Pancreas (tissue), 10 donors: ENCODE measurements at regions not wholly inside any gene's neighbourhood (a gene's known extent, or its start where the extent isn't known, plus 50 kb on each side); places are given as distances from the start of the nearest gene placed in this dataset.
A peak's percentile ranks its signal among the peaks of the same experiment; 100 is the strongest.

Experiments
- ATAC-seq, 4 donors: fragments of 200-7000 bp; cut with Tn5 transposase; one replicate each; pipeline versions ENCODE4 v1.8.0 to v1.9.1; 2020; ENCODE audit warnings: mild to moderate bottlenecking in 4 of 4, moderate library complexity in 4 of 4
- DNase-seq, 6 donors: peaks; one replicate each; pipeline ENCODE4 v3.0.0-alpha.2; 2020
- FAIRE-seq: peaks from 2 replicates; lab custom pipeline; 2012; peaks lifted over from hg19 to GRCh38; lab: Jason Lieb, UNC
- H3K27ac ChIP-seq, 4 donors: fragments of 200-600 bp; sonication (generic); 1 replicate in 3 of 4; 2 replicates in 1 of 4; pipeline versions ENCODE4 v1.5.0 to v1.8.0; 2020
- H3K27me3 ChIP-seq, 4 donors: fragments of 200-600 bp; one replicate each; pipeline ENCODE4 v1.8.0; 2021
- H3K36me3 ChIP-seq, 3 donors: fragments of 200-600 bp; sonication (generic) in 1 of 3; one replicate each; pipeline versions ENCODE4 v1.5.0 to v1.8.0; 2020 to 2021
- H3K4me1 ChIP-seq, 3 donors: fragments of 200-600 bp; one replicate each; pipeline ENCODE4 v1.8.0; 2021
- H3K4me3 ChIP-seq, 4 donors: fragments of 200-600 bp; sonication (generic) in 2 of 4; one replicate each; pipeline versions ENCODE4 v1.5.0 to v1.8.0; 2020 to 2021
- H3K9me3 ChIP-seq, 4 donors: fragments of 200-600 bp; one replicate each; pipeline ENCODE4 v1.8.0; 2021
- CTCF ChIP-seq, 4 donors: fragments of 200-600 bp; sonication (generic) in 3 of 4; IDR thresholded peaks; one replicate each; pipeline versions ENCODE4 v1.5.0 to v1.8.0; 2021; ENCODE audit warnings: antibody characterized with exemption in 4 of 4
- WGBS, 2 donors: extraction: QIAGEN DNeasy Blood & Tissue Kit; methylation state at CpG; one replicate each; pipeline ENCODE4 v1.1.7; 2013; 5-methylcytosine and 5-hydroxymethylcytosine counted together
- intact Hi-C, 3 donors: fragments of 100-400 bp; cut with DNase I; formaldehyde crosslinking; loops; one replicate each; pipeline versions ENCODE4 v1.11.1 to v1.14.2; 2022
- donor health status: healthy with polysubstance abuse.
- donor health status: DM: no; HTN: no; CAD: no; lungs with moderate emphysema.
- donor health status: DM: no; HTN: no; CAD: no.
- donor health status: control.
- donor health status: control.
- donor health status: Bipolar disorder and iron deficiency.
- donor health status: DM: yes; HTN: yes; CAD: no.
- donor health status: DM: no; HTN: no; CAD: no.
- donor health status: DM: no; HTN: no; CAD: no.
- donor health status: DM: yes; HTN: yes; CAD: no.

- FAIRE-seq: no peak
- H3K4me3 ChIP-seq: no peak overlapping the region
- intact Hi-C loops: no loop called here
- peak; percentile 56 to 73 (median 70) for ATAC-seq
- no peaks in the 10 kb centered on the region for H3K27me3 ChIP-seq
- TF ChIP-seq CTCF (IDR thresholded peaks at IDR 0.05): no peak
- 68 to 71% methylated on average over 2 of the region's 2 CpGs for WGBS, 2 donors
- H3K27ac ChIP-seq: no peak overlapping the region
- no peaks in the 10 kb centered on the region for H3K36me3 ChIP-seq
- H3K9me3 ChIP-seq: no peaks in the 10 kb centered on the region
- DNase-seq: no peak
- no peaks in the 10 kb centered on the region for H3K4me1 ChIP-seq
These were observed 461.3 kb downstream of the ENC1 start for GRCh38 chr5:74179179-74179578.

GRCh38 chr5:74177961-74178360, 462.6 kb downstream of the ENC1 start:
- intact Hi-C loops: no loop called here
- no peaks in the 10 kb centered on the region for H3K4me1 ChIP-seq
- TF ChIP-seq CTCF (IDR thresholded peaks at IDR 0.05): no peak
- no peaks in the 10 kb centered on the region for H3K9me3 ChIP-seq
- ATAC-seq (no peak), FAIRE-seq (no peak), DNase-seq (no peak)
- H3K4me3 ChIP-seq: no peak overlapping the region
- no peaks in the 10 kb centered on the region for H3K27me3 ChIP-seq
- WGBS, 2 donors: 90 to 93% methylated on average over 3 of the region's 3 CpGs
- H3K27ac ChIP-seq: no peak overlapping the region
- no peaks in the 10 kb centered on the region for H3K36me3 ChIP-seq

GRCh38 chr5:74174366-74174765, 466.2 kb downstream of the ENC1 start:
- no peak for TF ChIP-seq CTCF (IDR thresholded peaks at IDR 0.05)
- no peak for FAIRE-seq

GRCh38 chr5:74173665-74174064, 466.9 kb downstream of the ENC1 start:
- no peak for FAIRE-seq
- 91 to 93% methylated on average over 7 of the region's 7 CpGs for WGBS, 2 donors
- intact Hi-C loops: no loop called here
- Histone ChIP-seq H3K36me3 (no peaks in the 10 kb centered on the region), H3K27me3 (no peaks in the 10 kb centered on the region), H3K27ac (no peak overlapping the region), H3K4me1 (no peaks in the 10 kb centered on the region), H3K9me3 (no peaks in the 10 kb centered on the region), H3K4me3 (no peak overlapping the region)
- no peak for ATAC-seq
- no peak for TF ChIP-seq CTCF (IDR thresholded peaks at IDR 0.05)
- no peak for DNase-seq

More at GRCh38 chr5:74174366-74174765, 466.2 kb downstream of the ENC1 start:
- DNase-seq: no peak
- no peak for ATAC-seq
- Histone ChIP-seq H3K27me3 (no peaks in the 10 kb centered on the region), H3K4me1 (no peaks in the 10 kb centered on the region), H3K9me3 (no peaks in the 10 kb centered on the region), H3K4me3 (no peak overlapping the region), H3K36me3 (no peaks in the 10 kb centered on the region), H3K27ac (no peak overlapping the region)
- 86 to 91% methylated on average over 1 of the region's 1 CpG for WGBS, 2 donors
- intact Hi-C loops: no loop called here

GRCh38 chr5:74173241-74173640, 467.3 kb downstream of the ENC1 start:
- 87 to 91% methylated on average over 7 of the region's 7 CpGs for WGBS, 2 donors
- intact Hi-C loops: no loop called here
- Histone ChIP-seq H3K36me3 (no peaks in the 10 kb centered on the region), H3K9me3 (no peaks in the 10 kb centered on the region), H3K4me1 (no peaks in the 10 kb centered on the region), H3K27ac (no peak overlapping the region), H3K27me3 (no peaks in the 10 kb centered on the region), H3K4me3 (no peak overlapping the region)
- ATAC-seq (no peak), DNase-seq (no peak), FAIRE-seq (no peak)
- no peak for TF ChIP-seq CTCF (IDR thresholded peaks at IDR 0.05)
